A673 (cell line): ENCODE measurements at regions not wholly inside any gene's neighbourhood (a gene's known extent, or its start where the extent isn't known, plus 50 kb on each side); places are given as distances from the start of the nearest gene placed in this dataset.

Source experiments
- BruUV-seq: library from RNA; stranded (reverse); fragments of 400-500 nt; replicated peaks from 2 replicates; lab custom pipeline; 2021; lab: Mats Ljungman, UMichigan
- CTCF ChIA-PET: fragments of 300-600 bp; sonication (Branson Sonifier 250); formaldehyde crosslinking; loops from one replicate; lab custom pipeline; 2022; ENCODE audit warnings: antibody characterized with exemption; lab: Charles Lee
- POLR2A ChIA-PET: fragments of 300-600 bp; sonication (Branson Sonifier 250); formaldehyde crosslinking; loops from one replicate; lab custom pipeline; 2022; ENCODE audit warnings: antibody characterized with exemption; ENCODE audit not compliant: low non-redundant PET; lab: Charles Lee
- DNase-seq: peaks from one replicate; pipeline ENCODE4 v3.0.0-alpha.2; 2015; ENCODE audit warnings: low spot score
- H3K27ac ChIP-seq: fragments of 200-600 bp; sonication (generic); 2 replicates; pipeline ENCODE4 v1.5.1; 2016; ENCODE audit warnings: mixed run types, low read depth, mild to moderate bottlenecking, mixed read lengths, antibody characterized with exemption, low read length; ENCODE audit not compliant: poor library complexity, severe bottlenecking
- H3K27me3 ChIP-seq: fragments of 200-600 bp; sonication (generic); replicated peaks from 2 replicates; pipeline ENCODE4 v1.6.1; 2017; ENCODE audit warnings: mixed run types, low read depth, mild to moderate bottlenecking, mixed read lengths, antibody characterized with exemption, low read length; ENCODE audit not compliant: insufficient read depth, poor library complexity
- H3K36me3 ChIP-seq: fragments of 200-600 bp; sonication (generic); 2 replicates; pipeline ENCODE4 v1.6.1; 2016; ENCODE audit warnings: mixed run types, mild to moderate bottlenecking, mixed read lengths, antibody characterized with exemption, low read length; ENCODE audit not compliant: insufficient read depth, poor library complexity, severe bottlenecking
- H3K4me1 ChIP-seq: fragments of 200-600 bp; sonication (generic); 2 replicates; pipeline ENCODE4 v1.6.1; 2017; ENCODE audit warnings: mixed run types, mild to moderate bottlenecking, mixed read lengths, antibody characterized with exemption, low read length; ENCODE audit not compliant: insufficient read depth, poor library complexity, severe bottlenecking
- H3K4me3 ChIP-seq: fragments of 200-600 bp; sonication (generic); 2 replicates; pipeline ENCODE4 v1.5.1; 2016; ENCODE audit warnings: low read depth, mixed run types, mild to moderate bottlenecking, mixed read lengths, low read length; ENCODE audit not compliant: poor library complexity, severe bottlenecking
- H3K9me3 ChIP-seq: fragments of 200-600 bp; sonication (generic); 2 replicates; pipeline ENCODE4 v1.6.1; 2016; ENCODE audit warnings: mixed run types, low read depth, mild to moderate bottlenecking, mixed read lengths, antibody characterized with exemption, low read length; ENCODE audit not compliant: poor library complexity, severe bottlenecking
- CTCF ChIP-seq: fragments of 300-800, 200-600 bp; sonication (generic); conservative IDR thresholded peaks from 2 replicates; pipeline ENCODE4 v1.5.1; 2017; ENCODE audit warnings: low read depth, mild to moderate bottlenecking, antibody characterized with exemption, low read length, moderate library complexity, mixed read lengths
- EZH2 ChIP-seq: fragments of 200-600 bp; sonication (generic); IDR thresholded peaks from 2 replicates; pipeline ENCODE4 v1.6.1; 2017; ENCODE audit warnings: borderline replicate concordance, low read depth, mild to moderate bottlenecking, mixed read lengths, antibody characterized with exemption, low read length; ENCODE audit not compliant: poor library complexity, severe bottlenecking
- intact Hi-C: fragments of 100-400 bp; cut with micrococcal nuclease; formaldehyde crosslinking; loops from one replicate; pipeline ENCODE4 v1.10.0; 2022; ENCODE audit not compliant: unreplicated experiment

- ChIA-PET CTCF (no interaction called here), POLR2A (no interaction called here)
- intact Hi-C loops = no loop called here
- no peaks in the 10 kb centered on the region for H3K4me1 ChIP-seq
- H3K27me3 ChIP-seq = no peaks in the 10 kb centered on the region
- TF ChIP-seq EZH2 = no peak
- no peak for TF ChIP-seq CTCF
- H3K4me3 ChIP-seq = no peak overlapping the region
- H3K36me3 ChIP-seq = no peaks in the 10 kb centered on the region
- no TSS peak for BruUV-seq
- H3K27ac ChIP-seq = no peak overlapping the region
- no peak for DNase-seq
- H3K9me3 ChIP-seq = no peaks in the 10 kb centered on the region
Measured at GRCh38 chr2:18662689-18663088, 73.3 kb upstream of the NT5C1B start.

- H3K9me3 ChIP-seq = no peaks in the 10 kb centered on the region
- no peak overlapping the region for H3K27ac ChIP-seq
- POLR2A ChIA-PET = no interaction called here
- no TSS peak for BruUV-seq
- no peak for TF ChIP-seq CTCF
- TF ChIP-seq EZH2 = no peak
- CTCF ChIA-PET = no interaction called here
- intact Hi-C loops = no loop called here
- H3K36me3 ChIP-seq = no peaks in the 10 kb centered on the region
- no peaks in the 10 kb centered on the region for H3K27me3 ChIP-seq
- DNase-seq = no peak
- no peak overlapping the region for H3K4me3 ChIP-seq
- H3K4me1 ChIP-seq = no peaks in the 10 kb centered on the region
Measured at GRCh38 chr2:18659915-18660314, 70.5 kb upstream of the NT5C1B start.

- Histone ChIP-seq H3K4me1 (no peaks in the 10 kb centered on the region), H3K9me3 (no peaks in the 10 kb centered on the region), H3K27me3 (no peaks in the 10 kb centered on the region), H3K27ac (no peak overlapping the region), H3K36me3 (no peaks in the 10 kb centered on the region), H3K4me3 (no peak overlapping the region)
- ChIA-PET CTCF (no interaction called here), POLR2A (no interaction called here)
- intact Hi-C loops = no loop called here
- no TSS peak for BruUV-seq
- TF ChIP-seq CTCF (no peak), EZH2 (no peak)
- DNase-seq = no peak
Measured at GRCh38 chr2:18656048-18656447, 66.7 kb upstream of the NT5C1B start.
